ENCODE measurements at regions not wholly inside any gene's neighbourhood (a gene's known extent, or its start where the extent isn't known, plus 50 kb on each side); places are given as distances from the start of the nearest gene placed in this dataset.

- no peak for TF ChIP-seq POLR2A (IDR thresholded peaks at IDR 0.05; ENCODE audit: low read depth, low read length)
- TF ChIP-seq POLR2AphosphoS5 (IDR thresholded peaks at IDR 0.05; ENCODE audit: low read depth, low read length) = no peak
- no peak for TF ChIP-seq POU2F2 (IDR thresholded peaks at IDR 0.05; ENCODE audit: low read depth, low read length)
- TF ChIP-seq TAF1 (IDR thresholded peaks at IDR 0.05; ENCODE audit: low read depth, low read length) = no peak
Observed at GRCh38 chr3:177754508-177754921, 557.2 kb upstream of the TBL1XR1 start.

All from GM12891 (cell line).